ENCODE measurements at regions not wholly inside any gene's neighbourhood (a gene's known extent, or its start where the extent isn't known, plus 50 kb on each side); places are given as distances from the start of the nearest gene placed in this dataset.

- H3K4me1 ChIP-seq: no peaks in the 10 kb centered on the region
- H3K9me3 ChIP-seq (replicated peaks): no peaks in the 10 kb centered on the region
- H3K36me3 ChIP-seq: no peaks in the 10 kb centered on the region
- H3K27me3 ChIP-seq: 0 out of 2 replicates have a peak, but pooled peaks cover 2% of the 10 kb centered on the region
- no peak overlapping the region for H3K27ac ChIP-seq
- no peak for DNase-seq
- H3K4me3 ChIP-seq: no peak overlapping the region
These were observed 625.5 kb downstream of the CDH26 start for GRCh38 chr20:60583741-60584140.

GRCh38 chr20:60584221-60584620, 626.0 kb downstream of the CDH26 start:
- H3K27me3 ChIP-seq: 0 out of 2 replicates have a peak, but pooled peaks cover 2% of the 10 kb centered on the region
- H3K4me3 ChIP-seq: no peak overlapping the region
- no peak overlapping the region for H3K27ac ChIP-seq
- H3K36me3 ChIP-seq: no peaks in the 10 kb centered on the region
- no peaks in the 10 kb centered on the region for H3K9me3 ChIP-seq (replicated peaks)
- no peaks in the 10 kb centered on the region for H3K4me1 ChIP-seq
- no peak for DNase-seq

GRCh38 chr20:60585651-60586050, 627.4 kb downstream of the CDH26 start:
- Histone ChIP-seq H3K4me3 (no peak overlapping the region), H3K9me3 (replicated peaks) (no peaks in the 10 kb centered on the region), H3K27me3 (0 out of 2 replicates have a peak, but pooled peaks cover 2% of the 10 kb centered on the region), H3K4me1 (no peaks in the 10 kb centered on the region), H3K36me3 (no peaks in the 10 kb centered on the region), H3K27ac (no peak overlapping the region)
- DNase-seq: no peak

GRCh38 chr20:60586269-60587050, 628.2 kb downstream of the CDH26 start:
- Histone ChIP-seq H3K4me3 (no peak overlapping the region), H3K27ac (no peak overlapping the region), H3K9me3 (replicated peaks) (no peaks in the 10 kb centered on the region)

DNA sequence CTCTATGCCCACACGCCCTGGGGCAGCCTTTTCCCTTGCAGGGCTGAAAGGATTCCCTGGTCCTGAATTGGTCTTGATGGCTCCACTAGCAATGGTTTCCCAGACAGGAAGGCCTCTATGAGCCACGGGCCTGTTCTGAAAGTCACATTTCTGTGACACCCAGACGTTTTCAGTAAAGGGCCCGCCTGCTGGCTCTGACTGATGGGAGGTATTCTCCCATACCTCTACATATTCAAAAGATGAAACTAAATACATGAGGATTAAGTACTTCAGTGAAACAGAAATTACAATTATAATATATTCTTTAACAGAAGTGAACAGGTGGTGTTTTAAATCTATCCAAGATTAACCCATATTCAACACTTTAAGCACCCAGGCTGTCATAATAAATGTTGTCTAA, 629.8 kb downstream of the CDH26 start:
- H3K27ac ChIP-seq: no peak overlapping the region
- no peaks in the 10 kb centered on the region for H3K36me3 ChIP-seq
- no peak for DNase-seq
- 0 out of 2 replicates have a peak, but pooled peaks cover 2% of the 10 kb centered on the region for H3K27me3 ChIP-seq
- no peaks in the 10 kb centered on the region for H3K4me1 ChIP-seq
- H3K4me3 ChIP-seq: no peak overlapping the region
- no peaks in the 10 kb centered on the region for H3K9me3 ChIP-seq (replicated peaks)

More at GRCh38 chr20:60586269-60587050, 628.2 kb downstream of the CDH26 start:
- peak in 1 of 2 experiments; percentile 40 for DNase-seq
- H3K4me1 ChIP-seq: no peaks in the 10 kb centered on the region
- no peaks in the 10 kb centered on the region for H3K36me3 ChIP-seq
- H3K27me3 ChIP-seq: 0 out of 2 replicates have a peak, but pooled peaks cover 2% of the 10 kb centered on the region

DNA sequence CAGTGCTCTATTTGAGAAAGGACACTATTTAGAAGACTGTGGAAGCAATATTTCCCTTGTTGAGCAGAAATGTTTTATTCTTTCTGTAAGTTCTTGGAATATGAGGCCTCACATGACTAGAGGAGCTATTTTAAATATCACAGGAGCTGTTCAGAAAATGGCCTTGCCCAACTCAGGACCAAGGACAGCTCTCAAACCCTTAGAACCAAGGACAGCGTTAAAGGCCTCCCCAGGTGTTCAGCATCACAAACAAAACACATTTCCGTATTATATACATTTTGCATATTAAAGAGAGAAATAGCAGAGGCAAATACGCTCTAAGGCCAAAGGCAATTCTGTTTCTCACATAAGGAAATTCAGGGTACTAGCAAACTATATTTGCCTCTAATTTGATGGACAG, 631.4 kb downstream of the CDH26 start:
- peak; percentile 53 to 82 for DNase-seq
- H3K36me3 ChIP-seq: no peaks in the 10 kb centered on the region

GRCh38 chr20:60591172-60591799, 633.1 kb downstream of the CDH26 start:
- Histone ChIP-seq H3K36me3 (no peaks in the 10 kb centered on the region), H3K4me3 (no peak overlapping the region), H3K27ac (no peak overlapping the region), H3K4me1 (no peaks in the 10 kb centered on the region), H3K27me3 (no peaks in the 10 kb centered on the region; the same call in 1 of the 2 replicates), H3K9me3 (replicated peaks) (no peaks in the 10 kb centered on the region)
- DNase-seq: no peak

More for the DNA sequence above, 631.4 kb downstream of the CDH26 start:
- H3K4me1 ChIP-seq: no peaks in the 10 kb centered on the region
- H3K27ac ChIP-seq: no peak overlapping the region
- H3K4me3 ChIP-seq: no peak overlapping the region
- H3K27me3 ChIP-seq: no peaks in the 10 kb centered on the region; the same call in 1 of the 2 replicates
- H3K9me3 ChIP-seq (replicated peaks): no peaks in the 10 kb centered on the region

- DNase-seq: no peak
These were observed 640.3 kb downstream of the CDH26 start for GRCh38 chr20:60598528-60598927.

DNA sequence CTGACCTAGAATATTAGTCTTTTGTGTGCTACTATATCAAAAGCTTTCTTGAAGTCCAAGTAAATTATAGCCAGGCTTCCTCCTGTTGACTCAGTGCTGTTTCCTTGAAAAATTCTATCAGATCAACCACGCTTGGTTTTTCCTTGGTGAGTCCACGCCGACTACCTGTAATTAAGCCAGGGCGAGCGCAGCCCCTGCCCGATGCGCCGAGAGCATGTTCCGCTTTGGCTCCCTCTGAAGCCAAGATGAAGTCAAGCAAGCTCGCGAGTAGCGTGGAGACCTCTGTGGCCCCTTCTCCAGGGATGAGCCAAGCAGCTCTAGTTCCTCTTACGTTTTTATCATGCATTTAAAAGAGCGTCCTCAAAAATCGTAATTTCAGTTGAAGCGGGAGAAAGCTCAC, 641.2 kb downstream of the CDH26 start:
- Histone ChIP-seq H3K27ac (no peak overlapping the region), H3K36me3 (no peaks in the 10 kb centered on the region), H3K4me1 (no peaks in the 10 kb centered on the region), H3K4me3 (no peak overlapping the region), H3K9me3 (replicated peaks) (no peaks in the 10 kb centered on the region), H3K27me3 (no peaks in the 10 kb centered on the region; the same call in none of the 2 replicates)
- DNase-seq: no peak

More at GRCh38 chr20:60598528-60598927, 640.3 kb downstream of the CDH26 start:
- no peaks in the 10 kb centered on the region for H3K36me3 ChIP-seq
- no peaks in the 10 kb centered on the region for H3K9me3 ChIP-seq (replicated peaks)
- no peaks in the 10 kb centered on the region for H3K4me1 ChIP-seq
- no peak overlapping the region for H3K4me3 ChIP-seq
- no peaks in the 10 kb centered on the region; the same call in none of the 2 replicates for H3K27me3 ChIP-seq
- H3K27ac ChIP-seq: no peak overlapping the region

DNA sequence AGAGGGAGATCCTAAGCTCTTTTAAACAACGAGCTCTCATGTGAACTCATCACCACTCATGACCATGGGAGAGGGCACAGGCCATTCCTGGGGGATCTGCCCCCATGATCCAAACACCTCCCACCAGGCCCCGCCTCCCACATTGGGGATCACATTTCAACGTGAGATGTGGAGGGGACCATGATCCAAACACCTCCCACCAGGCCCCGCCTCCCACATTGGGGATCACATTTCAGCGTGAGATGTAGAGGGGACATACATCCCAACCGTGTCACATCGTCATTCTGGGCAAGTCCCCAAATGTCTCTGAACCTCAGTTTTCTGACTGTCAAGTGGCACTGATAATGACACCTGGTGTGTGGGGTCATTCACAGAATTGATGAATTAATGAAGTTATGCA, 641.8 kb downstream of the CDH26 start:
- no peak overlapping the region for H3K27ac ChIP-seq
- H3K27me3 ChIP-seq: peaks cover 4% of the 10 kb centered on the region; the same call in 1 of the 2 replicates
- no peaks in the 10 kb centered on the region for H3K36me3 ChIP-seq
- no peak overlapping the region for H3K4me3 ChIP-seq
- peak in 1 of 2 experiments; percentile 17 for DNase-seq
- no peaks in the 10 kb centered on the region for H3K4me1 ChIP-seq
- no peaks in the 10 kb centered on the region for H3K9me3 ChIP-seq (replicated peaks)

DNA sequence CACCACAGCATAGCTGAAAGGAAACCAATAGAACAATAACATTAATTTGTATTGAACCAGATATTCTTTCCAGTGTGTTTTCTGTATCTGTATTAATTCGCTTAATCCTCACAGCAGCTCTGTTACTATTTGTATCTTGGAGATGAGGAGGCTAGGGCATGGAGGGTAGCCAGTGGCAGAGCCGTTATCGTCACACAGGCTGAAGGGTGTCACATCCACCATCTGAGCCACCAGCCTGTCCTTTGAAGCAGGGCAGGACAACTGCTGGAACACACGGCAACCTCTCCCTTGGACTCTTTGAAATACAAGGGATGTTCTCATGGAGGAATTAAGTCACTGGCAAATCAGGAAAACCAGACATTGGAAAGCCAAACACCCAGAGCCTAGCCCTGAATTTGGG, 628.0 kb upstream of the CDH4 start:
- H3K27me3 ChIP-seq: peaks cover 19% of the 10 kb centered on the region

GRCh38 chr20:60627751-60628565, 624.1 kb upstream of the CDH4 start:
- H3K4me3 ChIP-seq: no peak overlapping the region
- H3K4me1 ChIP-seq: no peaks in the 10 kb centered on the region
- H3K27ac ChIP-seq: no peak overlapping the region
- DNase-seq: no peak
- H3K36me3 ChIP-seq: no peaks in the 10 kb centered on the region
- no peaks in the 10 kb centered on the region for H3K9me3 ChIP-seq (replicated peaks)
- peaks cover 21% of the 10 kb centered on the region; the same call in 1 of the 2 replicates for H3K27me3 ChIP-seq

More for the DNA sequence above, 628.0 kb upstream of the CDH4 start:
- no peaks in the 10 kb centered on the region for H3K4me1 ChIP-seq
- no peak overlapping the region for H3K27ac ChIP-seq
- H3K9me3 ChIP-seq (replicated peaks): no peaks in the 10 kb centered on the region
- no peaks in the 10 kb centered on the region for H3K36me3 ChIP-seq
- no peak for DNase-seq
- H3K4me3 ChIP-seq: no peak overlapping the region

DNA sequence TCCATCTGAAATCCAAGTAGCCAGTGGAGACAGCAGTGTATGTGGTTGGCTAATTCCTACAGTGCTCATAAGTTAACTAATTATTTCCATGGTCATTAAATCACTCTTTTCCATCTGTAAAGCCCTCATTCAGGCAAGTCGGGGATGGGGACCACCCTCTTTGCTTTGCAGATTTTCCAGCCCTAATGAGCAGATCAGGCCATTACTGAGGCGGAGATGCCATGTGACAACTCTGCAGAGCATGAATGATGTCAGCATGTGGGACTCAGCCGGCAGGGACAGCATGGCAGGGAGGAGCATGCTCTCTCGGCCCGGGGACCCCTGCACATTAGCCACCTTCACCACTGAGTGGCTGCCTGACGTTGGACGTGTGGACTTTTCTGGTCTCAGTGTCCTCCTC, 623.3 kb upstream of the CDH4 start:
- Histone ChIP-seq H3K9me3 (replicated peaks) (no peaks in the 10 kb centered on the region), H3K27me3 (peaks cover 21% of the 10 kb centered on the region; the same call in 1 of the 2 replicates), H3K4me1 (no peaks in the 10 kb centered on the region), H3K27ac (no peak overlapping the region), H3K36me3 (no peaks in the 10 kb centered on the region), H3K4me3 (no peak overlapping the region)
- no peak for DNase-seq

GRCh38 chr20:60629206-60629605, 622.9 kb upstream of the CDH4 start:
- no peaks in the 10 kb centered on the region for H3K36me3 ChIP-seq
- H3K4me3 ChIP-seq: no peak overlapping the region
- H3K4me1 ChIP-seq: no peaks in the 10 kb centered on the region
- DNase-seq: no peak
- no peak overlapping the region for H3K27ac ChIP-seq
- H3K27me3 ChIP-seq: peaks cover 21% of the 10 kb centered on the region; the same call in 1 of the 2 replicates
- no peaks in the 10 kb centered on the region for H3K9me3 ChIP-seq (replicated peaks)
